OCI-M1 (cell line): ENCODE measurements at regions not wholly inside any gene's neighbourhood (a gene's known extent, or its start where the extent isn't known, plus 50 kb on each side); places are given as distances from the start of the nearest gene placed in this dataset.
"Not testable (repeated sequence)": the region's sequence is repeated elsewhere in the genome, so short reads cannot be mapped to it uniquely, and the experiment has no call there.

Source experiments
- DNase-seq: peaks from one replicate; lab custom pipeline; 2025; lab: John Stamatoyannopoulos, UW

DNA sequence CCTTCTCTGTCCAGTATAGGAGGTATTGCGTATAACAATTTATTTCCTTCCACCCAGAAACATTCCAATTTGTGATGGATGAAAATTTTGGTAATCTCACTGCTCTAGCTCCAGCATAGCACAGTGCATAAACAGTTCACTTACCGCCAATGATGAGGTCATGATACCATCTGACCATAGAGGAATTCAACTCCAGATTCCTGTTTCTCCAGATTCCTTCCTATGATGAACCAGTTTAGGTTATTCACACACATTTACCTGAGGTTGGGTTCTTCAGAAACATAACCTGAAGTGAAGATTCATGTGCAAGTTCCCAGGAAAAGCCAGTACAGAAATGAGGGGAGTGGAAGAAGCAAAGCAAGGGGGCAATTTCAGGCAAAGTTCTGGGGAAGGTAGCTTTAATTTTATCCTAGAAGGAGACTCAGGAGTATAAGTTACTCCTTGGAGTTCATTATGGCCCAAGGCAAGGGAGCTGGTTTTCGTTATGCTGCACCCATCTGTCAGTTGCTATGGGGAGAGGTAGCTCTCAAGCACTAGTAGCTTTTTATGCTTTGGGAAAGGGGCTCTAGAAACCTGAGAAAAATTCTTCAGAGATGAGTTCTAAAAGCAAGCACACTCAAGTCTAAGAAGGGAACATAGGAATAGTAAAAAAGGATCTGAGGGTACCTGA lies 121.6 kb downstream of the CASP12 start:
- no peak for DNase-seq

GRCh38 chr11:104774578-104774977 lies 123.7 kb downstream of the CASP12 start:
- DNase-seq = no peak

- DNase-seq = no peak
Measured at GRCh38 chr11:104772806-104773241, 125.4 kb downstream of the CASP12 start.

GRCh38 chr11:104771763-104772162 lies 126.5 kb downstream of the CASP12 start:
- no peak for DNase-seq

DNA sequence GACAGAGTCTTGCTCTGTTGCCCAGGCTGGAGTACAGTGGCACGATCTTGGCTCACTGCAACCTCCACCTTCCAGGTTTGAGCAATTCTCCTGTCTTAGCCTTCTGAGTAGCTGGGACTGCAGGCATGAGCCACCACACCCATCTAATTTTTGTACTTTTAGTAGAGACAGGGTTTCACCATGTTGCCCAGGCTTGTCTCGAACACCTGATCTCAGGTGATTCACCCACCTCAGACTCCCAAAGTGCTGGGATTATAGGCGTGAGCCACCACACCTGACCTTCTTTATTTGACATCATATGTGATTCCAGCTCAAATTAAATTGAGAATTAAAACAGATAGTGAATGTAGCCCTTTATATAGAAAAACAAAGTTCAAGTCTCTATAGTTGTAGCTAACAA lies 127.2 kb downstream of the CASP12 start:
- not testable (repeated sequence) for DNase-seq

DNA sequence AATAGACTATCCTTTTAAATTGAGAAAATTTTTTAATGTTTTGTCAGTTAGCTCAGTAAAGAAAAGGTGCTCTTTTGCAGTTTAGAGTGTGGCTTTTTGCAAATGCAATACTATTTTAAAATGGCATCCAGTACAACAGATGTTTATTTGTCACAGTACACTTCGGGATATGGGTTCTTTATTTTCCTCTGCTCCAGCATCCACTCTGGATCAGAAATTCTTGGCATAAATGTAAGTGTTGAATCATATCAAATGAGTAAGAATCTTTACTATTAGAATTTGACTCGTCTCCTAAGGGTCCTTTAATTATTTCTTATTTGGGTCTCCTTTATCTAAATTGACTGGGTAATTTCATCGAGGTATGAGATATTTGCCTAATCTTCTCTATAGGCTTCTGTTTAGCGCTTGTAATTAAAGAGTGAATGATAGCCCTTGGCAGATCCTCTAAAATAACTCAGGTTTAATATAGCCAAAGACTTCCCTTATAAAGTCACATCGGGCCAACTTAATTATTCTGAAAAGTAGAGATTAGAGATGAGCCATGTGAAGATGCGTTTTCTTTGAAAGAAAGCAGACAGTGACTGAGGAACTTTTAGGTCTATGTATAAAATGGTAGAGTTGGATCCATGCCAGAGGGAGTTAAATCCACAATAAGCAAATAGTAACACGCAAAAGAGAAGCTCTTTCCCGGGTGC lies 132.7 kb downstream of the CASP12 start:
- DNase-seq = no peak

- no peak for DNase-seq
Measured at GRCh38 chr11:104764710-104765045, 133.6 kb downstream of the CASP12 start.

DNA sequence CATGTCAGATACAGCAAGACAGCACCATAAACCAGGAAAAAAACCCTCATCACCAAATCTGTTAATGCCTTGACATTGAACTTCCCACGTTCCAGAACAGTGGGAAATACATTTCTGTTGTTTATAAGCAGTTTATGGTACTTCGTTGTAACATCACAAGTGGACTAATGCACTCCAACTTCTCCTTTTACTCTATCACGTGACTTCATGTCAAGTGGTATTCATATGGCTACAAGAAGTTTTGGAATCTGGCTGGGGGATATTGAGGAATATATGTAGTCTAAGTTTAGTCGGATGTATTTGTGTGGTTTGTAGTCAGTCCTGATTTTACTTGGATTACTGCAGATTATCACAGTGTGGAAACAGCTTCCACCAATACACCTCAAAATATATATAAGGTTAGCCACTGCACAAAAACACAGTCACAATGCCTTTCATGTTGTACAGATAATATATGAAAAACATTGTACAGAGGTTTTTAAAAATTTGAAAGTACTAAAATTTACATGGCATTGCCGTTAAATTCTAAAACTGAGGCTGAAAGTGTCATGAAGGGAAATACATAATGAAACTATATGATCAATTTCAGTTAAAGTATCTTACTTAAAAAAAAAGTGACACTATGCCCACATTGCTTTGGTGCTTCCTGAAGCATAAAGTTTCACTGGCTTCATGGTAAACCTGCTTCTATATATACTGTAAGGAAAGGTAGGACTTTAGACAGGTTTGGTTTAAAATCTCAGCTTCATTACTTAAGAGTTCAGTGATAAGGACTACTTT lies 134.1 kb downstream of the CASP12 start:
- DNase-seq = no peak

- DNase-seq = no peak
Measured at GRCh38 chr11:104761511-104761910, 136.7 kb downstream of the CASP12 start.

DNA sequence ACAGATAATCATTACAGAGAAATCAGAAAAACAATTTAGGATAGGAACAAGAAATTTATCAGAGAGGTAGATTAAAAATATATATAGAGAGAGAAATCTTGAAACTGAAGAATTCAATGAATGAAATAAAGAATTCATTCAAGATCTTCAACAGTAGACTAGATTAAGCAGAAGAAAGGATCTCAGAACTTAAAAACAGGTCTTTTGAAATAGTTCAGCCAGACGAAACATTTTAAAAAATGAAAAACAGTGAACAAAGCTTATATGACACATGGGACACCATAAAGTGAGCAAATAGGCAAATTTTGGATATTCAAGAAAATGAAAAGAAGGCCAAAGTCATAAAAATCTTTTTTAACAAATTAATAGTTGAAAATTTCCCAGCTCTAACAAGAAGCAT lies 138.8 kb downstream of the CASP12 start:
- DNase-seq = no peak

GRCh38 chr11:104738918-104739317 lies 159.3 kb downstream of the CASP12 start:
- DNase-seq = peak; percentile 0

- no peak for DNase-seq
Measured at GRCh38 chr11:104738208-104738607, 160.1 kb downstream of the CASP12 start.

- no peak for DNase-seq
Measured at GRCh38 chr11:104736502-104736901, 161.8 kb downstream of the CASP12 start.

DNA sequence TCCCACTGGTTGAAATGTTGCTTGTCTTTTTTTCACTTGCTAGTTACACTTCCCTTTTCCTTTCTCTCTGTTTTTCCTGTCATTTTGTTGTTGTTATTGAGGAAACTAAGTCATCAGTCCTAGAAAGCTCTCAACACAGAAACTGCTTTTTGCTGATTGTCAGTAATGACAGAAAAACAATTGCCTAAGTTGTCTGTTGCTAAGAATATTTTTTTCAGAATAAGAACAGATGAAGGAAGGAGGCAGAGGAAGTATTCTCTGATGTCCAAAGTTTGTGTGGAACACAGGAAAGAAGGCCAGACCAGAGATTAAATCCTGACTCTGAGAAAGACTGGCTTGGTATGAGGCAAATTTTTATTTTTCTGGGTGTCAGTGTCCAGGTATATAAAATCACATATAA lies 163.3 kb downstream of the CASP12 start:
- DNase-seq = no peak

GRCh38 chr11:104731890-104732289 lies 166.4 kb downstream of the CASP12 start:
- no peak for DNase-seq

DNA sequence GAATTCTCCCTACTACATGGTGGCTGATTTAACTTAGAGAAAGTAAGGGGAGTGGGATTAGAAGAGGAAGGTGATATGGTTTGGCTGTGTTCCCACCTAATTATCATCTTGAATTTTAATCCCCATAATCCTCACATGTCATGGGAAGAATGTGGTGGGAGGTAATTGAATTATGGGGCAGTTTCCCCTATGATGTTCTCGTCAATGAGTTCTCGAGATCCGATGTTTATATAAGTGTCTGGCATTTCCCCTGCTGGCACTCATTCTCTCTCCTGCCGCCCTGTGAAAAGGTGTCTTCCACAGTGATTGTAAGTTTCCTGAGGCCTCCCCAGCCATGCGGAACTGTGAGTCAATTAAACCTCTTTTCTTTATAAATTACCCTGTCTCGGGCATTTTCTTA lies 169.3 kb downstream of the CASP12 start:
- DNase-seq = no peak

- no peak for DNase-seq
Measured at GRCh38 chr11:104727768-104728167, 170.5 kb downstream of the CASP12 start.

DNA sequence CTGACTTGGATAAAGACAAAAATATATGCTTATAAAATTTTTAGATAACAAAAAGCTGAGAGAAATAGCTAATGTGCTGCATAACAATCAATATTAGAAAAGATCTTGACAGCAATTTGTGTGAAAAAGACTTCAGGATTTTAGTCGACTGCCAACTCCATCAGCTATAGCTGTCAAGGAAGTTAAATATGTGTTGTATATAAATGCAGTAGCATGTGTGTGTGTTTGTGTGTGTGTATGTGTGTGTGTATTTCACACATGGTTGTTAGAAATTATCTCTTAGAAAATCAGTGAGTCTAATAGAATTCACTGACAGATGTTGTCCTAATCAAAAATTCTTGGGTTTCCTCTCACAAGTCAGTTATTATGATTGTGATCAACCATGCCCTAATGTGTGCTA lies 171.2 kb downstream of the CASP12 start:
- no peak for DNase-seq

DNA sequence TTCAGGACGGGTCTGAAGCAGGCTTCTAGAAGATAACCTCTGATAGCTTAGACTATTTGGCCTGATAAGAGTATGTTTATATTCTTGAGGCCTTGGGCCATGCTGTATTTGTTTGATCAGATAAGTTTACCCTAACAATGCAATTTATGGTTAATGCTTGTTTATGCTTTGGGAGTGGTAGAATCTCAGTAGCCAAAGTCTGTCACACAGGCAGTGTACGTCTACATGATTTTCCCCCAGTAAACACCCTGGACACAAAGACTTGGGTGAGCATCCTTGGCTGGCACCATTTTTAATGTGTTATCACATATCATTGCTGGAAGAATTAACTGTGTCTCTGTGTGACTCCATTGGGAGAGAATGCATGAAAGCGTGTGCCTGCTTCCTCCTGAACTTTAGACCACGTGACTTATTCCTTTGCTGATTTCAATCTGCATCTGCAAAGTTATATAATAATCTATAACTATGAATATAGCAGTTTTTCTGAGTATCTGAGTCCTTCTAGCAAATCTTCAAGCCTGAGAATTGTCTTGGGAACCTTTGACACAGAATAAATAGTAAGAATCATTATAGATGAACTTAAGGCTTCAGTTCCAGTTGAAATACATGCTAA lies 172.4 kb downstream of the CASP12 start:
- no peak for DNase-seq

GRCh38 chr11:104713401-104713800 lies 184.9 kb downstream of the CASP12 start:
- DNase-seq = no peak

GRCh38 chr11:104705490-104706190 lies 192.6 kb downstream of the CASP12 start:
- peak; percentile 37 for DNase-seq

DNA sequence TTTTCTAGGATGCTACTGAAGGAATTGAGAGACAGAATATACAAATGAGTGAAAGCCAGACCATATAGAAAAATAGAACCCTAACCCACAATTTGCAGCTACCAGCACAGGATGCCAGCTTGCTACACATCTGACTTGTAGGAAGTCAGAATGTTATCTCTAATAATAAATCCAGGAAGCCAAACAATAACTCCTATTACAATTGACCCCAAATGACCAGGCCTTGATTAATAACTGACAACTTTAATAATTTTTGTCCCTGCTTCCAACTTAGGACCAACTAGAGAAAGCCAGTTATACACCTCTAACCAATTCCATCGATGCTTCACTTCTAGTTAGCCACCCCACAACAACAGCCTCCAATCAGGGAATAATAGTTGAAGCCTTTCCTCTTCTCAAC lies 193.4 kb downstream of the CASP12 start:
- no peak for DNase-seq
